ENCODE measurements at regions not wholly inside any gene's neighbourhood (a gene's known extent, or its start where the extent isn't known, plus 50 kb on each side); places are given as distances from the start of the nearest gene placed in this dataset.
"Not testable (repeated sequence)": the region's sequence is repeated elsewhere in the genome, so short reads cannot be mapped to it uniquely, and the experiment has no call there.

- no peak for ATAC-seq (ENCODE audit: poor library complexity)
- intact Hi-C loops (cut with DNase I), result no loop called here
- DNase-seq, result no peak
These were observed 213.5 kb downstream of the RAB11FIP4 start for GRCh38 chr17:31604936-31605335.

GRCh38 chr17:31600144-31600543, 208.7 kb downstream of the RAB11FIP4 start:
- intact Hi-C loops (cut with DNase I); ATAC-seq (ENCODE audit: poor library complexity); DNase-seq: not testable (repeated sequence)

DNA sequence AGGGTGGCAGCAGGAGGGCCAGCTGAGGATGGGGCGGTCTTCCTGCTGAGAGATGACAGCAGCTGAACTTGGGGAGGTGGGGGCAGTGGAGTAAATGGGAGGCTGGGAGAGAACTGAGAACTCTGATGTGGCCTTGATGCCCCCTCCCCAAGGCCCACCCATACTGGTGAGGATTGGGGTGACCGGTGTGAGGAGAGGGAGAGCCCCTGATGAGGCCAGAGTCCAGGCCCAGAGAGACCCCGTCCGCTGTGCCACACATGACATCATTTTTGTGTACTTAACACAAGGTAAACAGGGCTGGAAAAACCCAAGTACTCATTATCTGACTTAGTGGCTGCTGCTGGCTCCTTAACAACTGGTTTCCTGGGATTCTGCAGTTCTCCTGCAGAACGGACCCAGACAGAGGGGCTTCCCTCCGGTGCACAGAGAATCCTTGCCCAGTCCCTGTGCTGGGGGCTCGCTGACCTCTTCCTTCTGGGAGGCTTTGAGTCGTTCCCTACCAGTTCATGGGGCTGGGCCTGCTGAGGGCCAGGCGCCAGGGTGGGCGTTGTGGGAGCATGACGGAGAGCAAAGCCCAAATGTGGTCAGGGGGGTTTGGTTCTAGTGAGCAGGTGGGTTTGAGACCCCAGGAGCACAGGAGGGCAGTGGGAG, 207.6 kb downstream of the RAB11FIP4 start:
- no peak for ATAC-seq (ENCODE audit: poor library complexity)
- intact Hi-C loops (cut with DNase I), result no loop called here
- DNase-seq, result no peak

GRCh38 chr17:31598399-31598782, 206.9 kb downstream of the RAB11FIP4 start:
- DNase-seq (no peak), ATAC-seq (ENCODE audit: poor library complexity) (no peak)
- intact Hi-C loops (cut with DNase I), result no loop called here

GRCh38 chr17:31597646-31598398, 206.3 kb downstream of the RAB11FIP4 start:
- DNase-seq, result no peak
- no peak for ATAC-seq (ENCODE audit: poor library complexity)
- intact Hi-C loops (cut with DNase I), result no loop called here

GRCh38 chr17:31596382-31597323, 205.2 kb downstream of the RAB11FIP4 start:
- intact Hi-C loops (cut with DNase I), result no loop called here
- peak; percentile 83 for DNase-seq
- ATAC-seq (ENCODE audit: poor library complexity), result peak; percentile 93

DNA sequence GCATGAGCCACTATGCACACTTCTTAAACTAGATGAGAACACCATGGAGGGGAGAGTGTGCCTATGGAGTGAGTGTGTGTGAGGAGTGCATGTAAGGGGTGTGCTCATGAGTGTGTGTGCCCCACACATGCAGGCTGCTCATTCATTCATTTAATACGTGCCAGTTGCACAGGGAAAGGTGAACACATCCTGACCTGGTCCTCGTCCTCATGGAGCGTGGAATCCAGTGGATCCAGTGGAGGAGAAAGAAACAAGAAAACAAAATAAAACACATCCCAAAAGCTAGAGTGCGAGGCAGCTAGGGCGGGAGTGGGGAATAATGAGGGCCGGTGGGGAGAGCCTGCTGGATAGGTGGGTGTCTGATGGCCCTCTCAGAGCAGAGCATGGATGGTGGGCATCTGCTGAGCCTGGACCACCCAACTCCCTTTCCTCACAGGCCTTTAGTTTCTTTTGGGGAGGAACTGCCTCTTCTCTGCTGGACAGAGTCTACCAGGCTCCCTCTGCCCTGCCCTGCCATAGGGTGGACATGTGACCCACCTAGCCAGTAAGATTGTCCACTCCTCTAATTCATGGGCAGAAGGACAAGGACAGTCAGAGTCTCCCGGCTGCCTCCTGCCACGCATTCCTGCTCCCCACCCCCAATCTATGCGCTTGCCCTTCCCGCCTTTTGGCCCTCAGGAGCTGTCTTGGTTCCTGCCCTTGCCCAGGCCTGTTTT, 204.3 kb downstream of the RAB11FIP4 start:
- DNase-seq, result no peak
- intact Hi-C loops (cut with DNase I), result no loop called here
- ATAC-seq (ENCODE audit: poor library complexity), result no peak

- no peak for ATAC-seq (ENCODE audit: poor library complexity)
- no peak for DNase-seq
- intact Hi-C loops (cut with DNase I), result no loop called here
These were observed 203.6 kb downstream of the RAB11FIP4 start for GRCh38 chr17:31595076-31595475.

- ATAC-seq (ENCODE audit: poor library complexity) (no peak), DNase-seq (no peak)
- intact Hi-C loops (cut with DNase I), result no loop called here
These were observed 202.9 kb downstream of the RAB11FIP4 start for GRCh38 chr17:31594416-31594815.

DNA sequence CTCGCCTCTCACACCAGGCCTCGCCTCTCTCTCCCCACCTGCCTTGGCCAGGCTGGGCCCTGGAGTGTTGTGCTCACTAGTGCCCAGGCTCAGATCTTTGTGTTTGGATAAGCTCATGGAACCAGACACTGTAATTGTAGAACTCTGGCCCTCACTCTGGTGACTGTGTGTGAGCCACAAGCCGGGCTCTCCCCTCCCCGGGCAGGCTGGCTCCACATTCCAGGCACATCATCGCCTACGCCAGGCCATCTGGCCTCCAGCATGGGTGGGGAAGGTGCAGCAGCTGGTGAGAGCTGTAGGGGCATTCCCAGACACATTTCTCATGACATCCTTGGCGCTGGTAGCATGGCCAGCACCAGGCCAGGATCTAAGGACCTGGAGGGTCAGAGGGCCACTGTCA, 202.3 kb downstream of the RAB11FIP4 start:
- ATAC-seq (ENCODE audit: poor library complexity) (peak; percentile 55), DNase-seq (peak; percentile 60)
- intact Hi-C loops (cut with DNase I), result no loop called here

DNA sequence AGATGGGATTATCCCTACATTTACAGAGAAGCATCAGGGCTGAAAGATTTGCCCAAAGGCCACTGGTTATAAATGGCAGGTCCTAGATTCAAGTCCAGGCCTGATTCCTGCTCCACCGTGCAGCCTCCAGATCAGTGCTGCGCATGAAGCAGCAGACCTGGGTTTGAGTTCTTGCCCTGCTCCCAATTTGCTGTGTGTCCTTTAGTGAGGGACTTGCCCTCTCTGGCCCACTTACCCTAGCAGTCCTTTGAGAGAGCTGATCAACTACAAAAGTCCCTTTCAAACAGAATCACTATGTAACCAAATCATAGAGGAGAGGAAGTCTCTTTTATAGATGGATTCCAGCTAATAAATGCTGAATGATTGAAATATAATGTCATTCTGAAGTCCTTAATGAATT, 200.4 kb downstream of the RAB11FIP4 start:
- DNase-seq (no peak), ATAC-seq (ENCODE audit: poor library complexity) (no peak)
- intact Hi-C loops (cut with DNase I), result no loop called here

DNA sequence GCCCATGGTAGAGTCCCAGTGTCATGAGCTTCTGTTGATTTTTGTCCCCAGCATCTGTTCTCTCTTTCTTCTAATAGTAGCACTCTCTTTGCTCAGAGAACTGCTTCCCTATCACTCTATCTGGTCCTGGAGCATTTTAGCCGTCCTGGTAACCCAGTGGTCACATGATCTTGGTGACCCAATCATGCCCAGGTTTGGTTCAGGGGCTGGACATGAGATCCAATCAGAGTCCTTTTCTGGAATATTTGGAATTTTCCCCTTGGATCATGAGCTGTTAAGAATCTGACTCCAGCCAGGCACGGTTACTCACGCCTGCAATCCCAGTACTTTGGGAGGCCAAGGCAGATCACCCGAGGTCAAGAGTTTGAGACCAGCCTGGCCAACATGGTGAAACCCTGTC, 197.0 kb downstream of the RAB11FIP4 start:
- ATAC-seq (ENCODE audit: poor library complexity) (no peak), DNase-seq (no peak)
- intact Hi-C loops (cut with DNase I), result no loop called here

GRCh38 chr17:31588034-31588433, 196.6 kb downstream of the RAB11FIP4 start:
- DNase-seq, result no peak
- intact Hi-C loops (cut with DNase I), result no loop called here
- no peak for ATAC-seq (ENCODE audit: poor library complexity)
